HG02884 (cell line): ENCODE measurements at regions not wholly inside any gene's neighbourhood (a gene's known extent, or its start where the extent isn't known, plus 50 kb on each side); places are given as distances from the start of the nearest gene placed in this dataset.
A peak's percentile ranks its signal among the peaks of the same experiment; 100 is the strongest.
"Not testable (repeated sequence)": the region's sequence is repeated elsewhere in the genome, so short reads cannot be mapped to it uniquely, and the experiment has no call there.

ENCODE experiments used
- ATAC-seq: cut with Tn5 transposase; IDR thresholded peaks from one replicate; pipeline ENCODE4 v1.9.1; 2021; ENCODE audit warnings: mild to moderate bottlenecking, moderate library complexity; ENCODE audit not compliant: unreplicated experiment

DNA sequence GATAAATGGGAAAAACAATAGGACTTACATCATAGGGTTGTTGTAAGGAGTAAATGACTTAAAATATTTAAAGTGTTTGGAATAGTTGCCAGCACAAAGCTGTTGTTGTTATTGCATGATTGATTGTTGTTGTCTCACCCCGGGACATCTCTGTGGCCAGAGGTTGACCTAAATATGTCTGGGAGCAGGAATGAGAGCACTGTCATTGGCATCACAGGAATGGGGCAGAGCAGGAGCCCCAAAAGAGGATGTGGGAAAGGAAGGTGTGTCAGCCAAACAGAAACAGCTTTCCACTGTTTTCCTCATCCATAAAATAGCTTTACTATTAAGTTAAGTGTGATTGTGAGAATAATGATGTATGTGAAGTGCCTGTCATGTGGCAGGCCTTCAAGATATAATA is 121.6 kb downstream of the TMEM168 start:
- ATAC-seq = no peak

DNA sequence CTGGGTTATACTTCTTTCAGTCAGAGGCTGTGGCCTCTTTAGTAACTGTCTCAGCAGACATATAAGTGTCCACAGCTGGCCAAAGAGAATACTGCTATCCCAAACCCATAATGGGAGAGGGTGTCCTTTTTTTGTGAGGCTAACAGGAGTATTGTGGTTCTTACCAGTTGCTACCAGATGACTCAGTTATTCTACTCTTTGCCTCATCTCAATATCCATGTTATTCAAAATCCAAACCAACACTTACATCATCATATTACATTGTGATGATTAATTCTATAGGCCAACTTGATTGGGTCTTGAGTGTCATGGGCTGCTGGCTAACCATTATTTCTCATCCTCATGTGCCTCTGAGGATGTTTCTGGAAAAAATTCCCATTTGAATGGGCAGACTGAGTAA is 120.9 kb downstream of the TMEM168 start:
- no peak for ATAC-seq

DNA sequence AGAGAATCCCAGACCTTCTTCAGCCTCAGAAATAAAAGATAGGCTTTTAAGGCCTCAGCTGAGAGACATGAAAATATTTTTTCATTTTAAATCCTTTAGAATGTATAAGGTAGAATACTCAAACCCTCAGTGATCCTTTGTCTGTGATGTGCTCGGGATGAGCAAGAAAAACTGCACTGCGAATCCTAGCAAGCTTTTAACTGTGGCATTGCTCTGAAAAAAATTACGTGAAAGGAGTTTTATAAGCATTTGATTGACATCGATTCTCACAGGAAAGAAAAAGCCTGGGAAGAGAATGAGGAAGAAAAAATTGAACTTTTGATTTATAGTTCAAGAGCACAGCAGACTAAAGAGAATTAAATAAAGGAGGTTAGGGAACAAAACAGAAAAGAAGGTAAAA is 120.0 kb downstream of the TMEM168 start:
- no peak for ATAC-seq

DNA sequence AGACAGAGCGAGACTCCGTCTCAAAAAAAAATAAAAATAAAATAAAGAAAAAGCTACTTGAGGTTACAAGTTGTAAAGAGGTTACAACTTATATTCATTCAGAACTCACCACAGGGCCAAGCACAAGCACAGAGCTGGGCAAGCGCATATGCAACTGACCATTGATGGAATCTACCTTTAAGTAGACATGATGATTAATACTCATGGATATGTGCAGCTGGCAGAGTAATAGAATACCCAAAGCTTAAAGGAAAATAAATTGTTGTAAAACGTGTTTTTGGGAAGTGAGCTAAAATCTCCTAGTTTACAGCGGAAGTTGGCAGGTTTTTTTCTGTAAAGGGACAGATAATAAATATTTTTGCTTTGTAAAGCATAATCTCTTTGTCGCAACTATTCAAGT is 111.6 kb downstream of the TMEM168 start:
- ATAC-seq = no peak

DNA sequence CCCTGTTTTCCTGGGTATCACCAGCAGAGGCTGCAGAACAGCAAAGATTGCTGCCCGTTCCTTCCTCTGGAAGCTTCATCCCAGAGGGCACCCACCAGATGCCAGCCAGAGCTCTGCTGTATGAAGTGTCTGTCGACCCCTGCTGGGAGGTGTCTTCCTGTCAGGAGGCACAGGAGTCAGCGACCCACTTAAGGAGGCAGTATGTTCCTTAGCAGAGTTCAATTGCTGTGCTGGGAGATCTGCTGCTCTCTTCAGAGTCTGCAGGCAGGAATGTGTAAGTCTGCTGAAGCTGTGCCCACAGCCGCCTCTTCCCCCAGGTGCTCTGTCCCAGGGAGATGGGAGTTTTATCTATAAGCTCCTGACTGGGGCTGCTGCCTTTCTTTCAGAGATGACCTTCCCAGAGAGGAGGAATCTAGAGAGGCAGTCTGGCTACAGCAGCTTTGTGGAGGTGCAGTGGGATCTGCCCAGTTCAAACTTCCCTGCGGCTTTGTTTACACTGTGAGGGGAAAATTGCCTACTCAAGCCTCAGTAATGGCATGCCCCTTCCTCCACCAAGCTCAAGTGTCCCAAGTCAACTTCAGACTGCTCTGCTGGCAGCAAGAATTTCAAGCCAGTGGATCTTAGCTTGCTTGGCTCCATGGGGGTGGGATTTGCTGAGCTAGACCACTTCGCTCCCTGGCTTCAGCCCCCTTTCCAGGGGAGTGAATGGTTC is 100.6 kb downstream of the TMEM168 start:
- ATAC-seq = not testable (repeated sequence)

DNA sequence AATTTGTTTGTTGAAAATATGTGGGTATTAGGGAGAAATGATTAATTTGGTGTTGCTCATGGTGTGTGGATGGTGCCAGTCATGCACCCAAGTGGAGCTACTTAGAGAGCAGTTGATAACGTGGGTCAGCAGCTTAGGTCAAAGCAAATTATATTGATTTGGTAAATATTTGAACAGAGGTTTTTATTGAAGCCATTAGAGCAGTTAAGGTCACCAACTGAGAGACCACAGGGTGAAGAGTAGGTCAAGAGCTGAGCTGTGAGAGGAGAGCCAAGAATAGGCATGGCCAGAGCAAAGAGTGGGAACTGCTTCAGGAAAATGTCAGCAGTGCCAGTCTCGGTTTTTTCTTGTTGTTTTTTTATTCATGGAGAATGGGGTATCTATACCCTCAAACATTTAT is 97.9 kb downstream of the TMEM168 start:
- ATAC-seq = no peak

DNA sequence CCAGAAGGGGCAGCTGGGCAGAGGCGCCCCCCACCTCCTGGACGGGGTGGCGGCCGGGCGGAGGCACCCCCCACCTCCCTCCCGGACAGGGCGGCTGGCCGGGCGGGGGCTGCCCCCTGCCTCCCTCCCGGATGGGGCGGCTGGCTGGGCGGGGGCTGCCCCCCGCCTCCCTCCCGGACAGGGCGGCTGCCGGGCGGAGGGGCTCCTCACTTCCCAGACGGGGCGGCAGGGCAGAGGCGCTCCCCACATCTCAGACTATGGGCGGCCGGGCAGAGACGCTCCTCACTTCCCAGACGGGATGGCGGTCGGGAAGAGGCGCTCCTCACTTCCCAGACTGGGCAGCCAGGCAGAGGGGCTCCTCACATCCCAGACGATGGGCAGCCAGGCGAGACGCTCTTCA is 93.0 kb downstream of the TMEM168 start:
- not testable (repeated sequence) for ATAC-seq

DNA sequence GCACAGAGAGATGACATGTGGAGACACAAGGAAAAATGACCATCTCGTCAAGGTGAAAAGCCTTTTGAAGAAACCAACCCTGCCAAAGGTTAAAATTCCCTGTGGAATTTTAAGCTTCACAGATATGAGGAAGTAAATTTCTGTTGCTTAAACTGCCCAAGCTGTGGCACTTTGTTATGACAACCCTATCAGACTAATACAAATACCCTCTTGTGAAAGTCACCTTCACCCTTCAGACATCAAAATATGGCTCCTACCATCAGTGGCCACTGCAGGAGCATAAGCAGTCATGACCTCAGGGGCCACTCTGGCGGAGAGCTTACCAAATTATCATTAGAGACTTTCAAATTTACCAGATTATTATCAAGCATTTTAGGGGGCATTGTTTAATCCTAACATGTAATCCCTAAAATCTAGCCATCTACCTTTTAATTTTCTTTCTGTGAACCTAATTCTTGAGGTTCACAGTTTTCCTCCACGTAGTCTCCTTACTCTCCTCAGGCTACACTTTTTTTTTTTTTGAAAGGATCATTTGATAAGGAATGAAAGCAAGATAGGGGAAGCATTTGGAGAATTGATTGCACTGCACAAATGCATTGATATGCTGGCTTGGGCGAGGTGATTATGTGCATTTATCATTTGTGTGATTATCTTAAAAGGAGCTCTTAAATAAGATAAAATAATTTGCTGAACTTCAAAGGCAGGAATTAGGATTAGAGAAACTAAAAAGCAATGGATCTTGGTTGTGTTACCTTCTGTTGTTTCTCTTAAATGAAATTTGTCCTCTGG is 90.3 kb downstream of the TMEM168 start:
- ATAC-seq = no peak

DNA sequence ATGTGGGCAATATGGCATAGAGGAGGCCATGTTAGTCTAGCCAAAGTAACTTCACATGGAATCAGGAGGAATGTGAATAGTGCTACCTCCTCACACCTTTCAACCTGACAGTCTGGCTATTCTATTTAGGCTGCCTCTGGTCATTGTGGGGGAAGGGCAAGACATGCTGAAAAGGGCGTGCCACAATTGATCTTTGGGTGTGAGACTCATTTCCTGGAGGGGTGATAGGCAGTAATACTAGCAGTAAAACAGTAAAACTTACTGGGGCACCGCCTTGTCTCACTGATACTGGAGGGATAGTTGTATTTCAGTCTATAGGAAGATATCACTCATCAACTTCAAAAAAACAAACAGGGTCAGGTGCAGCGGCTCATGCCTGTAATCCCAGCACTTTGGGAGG is 88.7 kb downstream of the TMEM168 start:
- ATAC-seq = no peak

DNA sequence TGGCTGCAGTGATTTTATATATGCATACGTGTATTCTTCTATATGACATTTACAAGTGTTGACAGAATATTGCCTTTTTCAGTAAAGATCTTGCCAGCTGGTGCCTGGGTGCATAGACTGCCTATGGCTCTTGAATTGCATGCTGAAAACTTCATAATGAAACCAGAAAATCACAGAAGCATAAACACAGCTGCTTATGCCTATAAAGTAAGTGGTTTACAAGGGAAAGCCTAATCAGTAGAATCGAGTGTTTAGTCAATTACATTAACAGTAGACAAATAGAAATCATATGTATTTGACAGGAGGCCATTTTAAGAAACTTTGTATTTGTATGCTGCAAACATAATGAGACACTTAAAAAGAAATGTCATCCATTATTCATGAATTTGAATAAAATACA is 82.5 kb downstream of the TMEM168 start:
- peak; percentile 75 for ATAC-seq

DNA sequence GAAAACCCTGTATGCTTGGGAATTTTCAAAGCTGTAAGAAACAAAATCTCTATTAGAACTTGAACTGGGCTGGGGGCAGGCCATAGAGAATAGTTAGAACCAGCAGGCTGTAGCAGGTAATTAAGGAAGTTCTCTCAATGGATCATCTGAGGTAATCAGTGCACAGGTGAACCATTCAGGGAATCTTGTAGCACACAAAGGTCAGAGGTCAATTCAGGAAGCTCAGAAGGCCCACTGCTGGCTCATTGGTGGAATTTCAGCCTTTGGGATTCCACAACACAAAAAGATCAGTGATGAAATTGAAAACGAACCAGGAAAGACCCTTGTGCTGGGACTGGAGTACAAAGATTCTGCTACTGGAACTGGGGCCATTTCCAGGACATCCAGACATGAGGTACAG is 82.0 kb downstream of the TMEM168 start:
- ATAC-seq = no peak
